ENCODE measurements at regions not wholly inside any gene's neighbourhood (a gene's known extent, or its start where the extent isn't known, plus 50 kb on each side); places are given as distances from the start of the nearest gene placed in this dataset.
A peak's percentile ranks its signal among the peaks of the same experiment; 100 is the strongest.

- no peak for DNase-seq
Measured at GRCh38 chr9:130755377-130756007, 61.9 kb downstream of the EXOSC2 start.

GRCh38 chr9:130756037-130756436 lies 62.5 kb downstream of the EXOSC2 start:
- DNase-seq: no peak

GRCh38 chr9:130756455-130757152 lies 63.0 kb downstream of the EXOSC2 start:
- no peak for DNase-seq

- no peak for DNase-seq
Measured at GRCh38 chr9:130759738-130760137, 66.2 kb downstream of the EXOSC2 start.

- no peak for DNase-seq
Measured at GRCh38 chr9:130763331-130764171, 70.0 kb downstream of the EXOSC2 start.

- DNase-seq: no peak
Measured at GRCh38 chr9:130765137-130766020, 69.7 kb upstream of the ABL1 start.

- DNase-seq: no peak
Measured at GRCh38 chr9:130766021-130766926, 68.8 kb upstream of the ABL1 start.

GRCh38 chr9:130766927-130767307 lies 68.1 kb upstream of the ABL1 start:
- DNase-seq: no peak

- DNase-seq: no peak
Measured at GRCh38 chr9:130768265-130768664, 66.8 kb upstream of the ABL1 start.

GRCh38 chr9:130768891-130769403 lies 66.1 kb upstream of the ABL1 start:
- DNase-seq: no peak

GRCh38 chr9:130770093-130770492 lies 65.0 kb upstream of the ABL1 start:
- DNase-seq: no peak

GRCh38 chr9:130770679-130771442 lies 64.2 kb upstream of the ABL1 start:
- peak; percentile 53 for DNase-seq

GRCh38 chr9:130772185-130772584 lies 62.9 kb upstream of the ABL1 start:
- no peak for DNase-seq

- DNase-seq: no peak
Measured at GRCh38 chr9:130774183-130774582, 60.9 kb upstream of the ABL1 start.

- no peak for DNase-seq
Measured at GRCh38 chr9:130775336-130775991, 59.6 kb upstream of the ABL1 start.

GRCh38 chr9:130779153-130779855 lies 55.8 kb upstream of the ABL1 start:
- no peak for DNase-seq

- DNase-seq: no peak
Measured at GRCh38 chr9:130780415-130780814, 54.6 kb upstream of the ABL1 start.

GRCh38 chr9:130780865-130781504 lies 54.1 kb upstream of the ABL1 start:
- DNase-seq: no peak

- no peak for DNase-seq
Measured at GRCh38 chr9:130781569-130781968, 53.5 kb upstream of the ABL1 start.
